ENCODE measurements at regions not wholly inside any gene's neighbourhood (a gene's known extent, or its start where the extent isn't known, plus 50 kb on each side); places are given as distances from the start of the nearest gene placed in this dataset.

DNA sequence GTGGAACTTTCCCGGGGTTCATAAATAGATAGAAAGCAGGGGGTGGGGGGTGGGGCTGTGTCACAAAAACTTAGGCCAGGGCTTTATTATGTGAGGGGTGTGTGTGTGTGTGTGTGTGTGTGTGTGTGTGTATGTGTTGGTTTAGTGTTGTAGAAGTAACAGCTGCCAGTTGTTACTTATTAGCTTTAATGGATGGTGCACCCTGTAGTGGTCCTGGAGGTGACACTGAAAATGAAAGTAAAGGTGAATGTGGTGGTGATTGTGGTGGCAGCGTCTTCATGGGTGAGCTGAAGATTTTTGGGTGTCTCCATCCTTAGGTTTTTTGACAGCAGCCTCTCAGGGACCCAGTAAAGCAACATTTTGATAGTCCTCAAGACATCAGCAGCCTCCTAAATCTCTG is 449.9 kb downstream of the PDCD6IP start:
- Histone ChIP-seq H3F3A (ENCODE audit: insufficient read depth, low read depth) (no peaks in the 10 kb centered on the region), H3K9me2 (ENCODE audit: insufficient read depth) (no peaks in the 10 kb centered on the region), H3K27me3 (ENCODE audit: insufficient read depth, low read depth) (no peaks in the 10 kb centered on the region), H3K9me3 (ENCODE audit: insufficient read depth, low read depth) (no peaks in the 10 kb centered on the region), H4K20me1 (ENCODE audit: insufficient read depth) (no peaks in the 10 kb centered on the region), H3K4me1 (replicated peaks; ENCODE audit: insufficient read depth) (no peaks in the 10 kb centered on the region), H3K79me2 (ENCODE audit: low read depth) (no peaks in the 10 kb centered on the region), H3K36me3 (ENCODE audit: low read depth) (no peaks in the 10 kb centered on the region), H3K4me3 (no peak overlapping the region), H3K27ac (no peak overlapping the region), H2AFZ (no peak overlapping the region), H3K4me2 (no peak overlapping the region)
- ChIA-PET CTCF (no interaction called here), POLR2A (ENCODE audit: unreplicated experiment) (no interaction called here)
- TF ChIP-seq, protein P1, sequence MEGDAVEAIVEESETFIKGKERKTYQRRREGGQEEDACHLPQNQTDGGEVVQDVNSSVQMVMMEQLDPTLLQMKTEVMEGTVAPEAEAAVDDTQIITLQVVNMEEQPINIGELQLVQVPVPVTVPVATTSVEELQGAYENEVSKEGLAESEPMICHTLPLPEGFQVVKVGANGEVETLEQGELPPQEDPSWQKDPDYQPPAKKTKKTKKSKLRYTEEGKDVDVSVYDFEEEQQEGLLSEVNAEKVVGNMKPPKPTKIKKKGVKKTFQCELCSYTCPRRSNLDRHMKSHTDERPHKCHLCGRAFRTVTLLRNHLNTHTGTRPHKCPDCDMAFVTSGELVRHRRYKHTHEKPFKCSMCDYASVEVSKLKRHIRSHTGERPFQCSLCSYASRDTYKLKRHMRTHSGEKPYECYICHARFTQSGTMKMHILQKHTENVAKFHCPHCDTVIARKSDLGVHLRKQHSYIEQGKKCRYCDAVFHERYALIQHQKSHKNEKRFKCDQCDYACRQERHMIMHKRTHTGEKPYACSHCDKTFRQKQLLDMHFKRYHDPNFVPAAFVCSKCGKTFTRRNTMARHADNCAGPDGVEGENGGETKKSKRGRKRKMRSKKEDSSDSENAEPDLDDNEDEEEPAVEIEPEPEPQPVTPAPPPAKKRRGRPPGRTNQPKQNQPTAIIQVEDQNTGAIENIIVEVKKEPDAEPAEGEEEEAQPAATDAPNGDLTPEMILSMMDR (conservative IDR thresholded peaks at IDR 0.05): no peak
- BruUV-seq (replicated peaks): no TSS peak
- DNase-seq: no peak
- intact Hi-C loops (cut with micrococcal nuclease; ENCODE audit: unreplicated experiment): no loop called here

- ChIA-PET POLR2A (ENCODE audit: unreplicated experiment) (no interaction called here), CTCF (no interaction called here)
- H3K9me3 ChIP-seq (ENCODE audit: insufficient read depth, low read depth): no peaks in the 10 kb centered on the region
- H3K79me2 ChIP-seq (ENCODE audit: low read depth): no peaks in the 10 kb centered on the region
- H3K9me2 ChIP-seq (ENCODE audit: insufficient read depth): no peaks in the 10 kb centered on the region
- no peak overlapping the region for H2AFZ ChIP-seq
- H3K4me1 ChIP-seq (replicated peaks; ENCODE audit: insufficient read depth): no peaks in the 10 kb centered on the region
- no peaks in the 10 kb centered on the region for H3F3A ChIP-seq (ENCODE audit: insufficient read depth, low read depth)
- H3K4me2 ChIP-seq: no peak overlapping the region
- DNase-seq: no peak
- H4K20me1 ChIP-seq (ENCODE audit: insufficient read depth): no peaks in the 10 kb centered on the region
- H3K27ac ChIP-seq: no peak overlapping the region
- no TSS peak for BruUV-seq (replicated peaks)
- no peak overlapping the region for H3K4me3 ChIP-seq
- intact Hi-C loops (cut with micrococcal nuclease; ENCODE audit: unreplicated experiment): no loop called here
- TF ChIP-seq, protein P1 (conservative IDR thresholded peaks at IDR 0.05): no peak
- no peak for TF ChIP-seq EZH2 (IDR thresholded peaks at IDR 0.05; ENCODE audit: low read depth)
- no peaks in the 10 kb centered on the region for H3K36me3 ChIP-seq (ENCODE audit: low read depth)
- no peaks in the 10 kb centered on the region for H3K27me3 ChIP-seq (ENCODE audit: insufficient read depth, low read depth)
These were observed 455.9 kb downstream of the PDCD6IP start for GRCh38 chr3:34254285-34254684.

GRCh38 chr3:34256021-34256420 is 457.6 kb downstream of the PDCD6IP start:
- Histone ChIP-seq H3K4me2 (no peak overlapping the region), H3K36me3 (ENCODE audit: low read depth) (no peaks in the 10 kb centered on the region), H3K27ac (no peak overlapping the region), H3K79me2 (ENCODE audit: low read depth) (no peaks in the 10 kb centered on the region), H3K9me3 (ENCODE audit: insufficient read depth, low read depth) (no peaks in the 10 kb centered on the region), H3K27me3 (ENCODE audit: insufficient read depth, low read depth) (no peaks in the 10 kb centered on the region), H3K4me3 (no peak overlapping the region), H2AFZ (no peak overlapping the region), H4K20me1 (ENCODE audit: insufficient read depth) (no peaks in the 10 kb centered on the region), H3K4me1 (replicated peaks; ENCODE audit: insufficient read depth) (no peaks in the 10 kb centered on the region), H3K9me2 (ENCODE audit: insufficient read depth) (no peaks in the 10 kb centered on the region), H3F3A (ENCODE audit: insufficient read depth, low read depth) (no peaks in the 10 kb centered on the region)
- TF ChIP-seq, protein P1 (conservative IDR thresholded peaks at IDR 0.05): no peak
- no peak for TF ChIP-seq EZH2 (IDR thresholded peaks at IDR 0.05; ENCODE audit: low read depth)
- ChIA-PET CTCF (no interaction called here), POLR2A (ENCODE audit: unreplicated experiment) (no interaction called here)
- BruUV-seq (replicated peaks): no TSS peak
- intact Hi-C loops (cut with micrococcal nuclease; ENCODE audit: unreplicated experiment): no loop called here
- DNase-seq: no peak
